Neural cell (in vitro differentiated cells): ENCODE measurements at regions not wholly inside any gene's neighbourhood (a gene's known extent, or its start where the extent isn't known, plus 50 kb on each side); places are given as distances from the start of the nearest gene placed in this dataset.
"Not testable (repeated sequence)": the region's sequence is repeated elsewhere in the genome, so short reads cannot be mapped to it uniquely, and the experiment has no call there.

Experiments
- EZH2 ChIP-seq: fragments of 200-600, 300-800 bp; shearing (Covaris generic), sonication (generic); IDR thresholded peaks from 2 replicates; pipeline ENCODE4 v1.6.1; 2014; ENCODE audit warnings: antibody characterized with exemption, low read length, borderline replicate concordance, mild to moderate bottlenecking; ENCODE audit not compliant: insufficient read depth, poor library complexity, severe bottlenecking
- POLR2AphosphoS5 ChIP-seq: IDR thresholded peaks from 2 replicates; pipeline ENCODE4 v1.6.1; 2012
- RAD21 ChIP-seq: fragments of 450-650 bp; conservative IDR thresholded peaks from 2 replicates; pipeline ENCODE4 v1.6.1; 2014; ENCODE audit warnings: antibody characterized with exemption, mild to moderate bottlenecking, moderate library complexity
- TF ChIP-seq, protein P1 (sequence below): fragments of 450-650 bp; IDR thresholded peaks from 2 replicates; pipeline ENCODE4 v1.5.1; 2014; ENCODE audit warnings: antibody characterized with exemption, mild to moderate bottlenecking, moderate library complexity; ENCODE audit not compliant: poor library complexity, severe bottlenecking

- TF ChIP-seq POLR2AphosphoS5, RAD21, EZH2: not testable (repeated sequence)
- TF ChIP-seq, protein P1, sequence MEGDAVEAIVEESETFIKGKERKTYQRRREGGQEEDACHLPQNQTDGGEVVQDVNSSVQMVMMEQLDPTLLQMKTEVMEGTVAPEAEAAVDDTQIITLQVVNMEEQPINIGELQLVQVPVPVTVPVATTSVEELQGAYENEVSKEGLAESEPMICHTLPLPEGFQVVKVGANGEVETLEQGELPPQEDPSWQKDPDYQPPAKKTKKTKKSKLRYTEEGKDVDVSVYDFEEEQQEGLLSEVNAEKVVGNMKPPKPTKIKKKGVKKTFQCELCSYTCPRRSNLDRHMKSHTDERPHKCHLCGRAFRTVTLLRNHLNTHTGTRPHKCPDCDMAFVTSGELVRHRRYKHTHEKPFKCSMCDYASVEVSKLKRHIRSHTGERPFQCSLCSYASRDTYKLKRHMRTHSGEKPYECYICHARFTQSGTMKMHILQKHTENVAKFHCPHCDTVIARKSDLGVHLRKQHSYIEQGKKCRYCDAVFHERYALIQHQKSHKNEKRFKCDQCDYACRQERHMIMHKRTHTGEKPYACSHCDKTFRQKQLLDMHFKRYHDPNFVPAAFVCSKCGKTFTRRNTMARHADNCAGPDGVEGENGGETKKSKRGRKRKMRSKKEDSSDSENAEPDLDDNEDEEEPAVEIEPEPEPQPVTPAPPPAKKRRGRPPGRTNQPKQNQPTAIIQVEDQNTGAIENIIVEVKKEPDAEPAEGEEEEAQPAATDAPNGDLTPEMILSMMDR = not testable (repeated sequence)
Measured at GRCh38 chr2:226532976-226533375, 266.6 kb downstream of the IRS1 start.
